ENCODE measurements at regions not wholly inside any gene's neighbourhood (a gene's known extent, or its start where the extent isn't known, plus 50 kb on each side); places are given as distances from the start of the nearest gene placed in this dataset.

DNA sequence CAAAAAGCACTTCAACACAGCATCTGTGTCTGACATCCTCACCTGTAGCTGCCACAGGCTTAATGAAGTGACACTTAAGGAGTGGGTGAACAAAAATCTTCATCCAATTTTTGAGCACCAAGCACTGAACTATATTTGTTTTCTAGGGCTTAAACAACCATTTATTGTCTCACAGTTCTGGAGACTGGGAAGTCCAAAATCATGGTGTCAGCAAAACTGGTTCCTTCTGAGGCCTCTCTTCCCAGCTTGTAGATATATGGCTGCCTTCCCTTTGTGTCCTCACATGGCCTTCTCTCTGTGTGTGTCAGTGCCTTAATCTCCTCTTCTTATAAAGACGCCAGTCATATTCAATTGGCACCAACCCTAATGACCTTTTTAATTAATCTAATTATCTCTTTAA lies 189.2 kb upstream of the CLNK start (continued):
- TF ChIP-seq NR2C2 (CRISPR knock-in tag; IDR thresholded peaks at IDR 0.05) (no peak), FOXP4 (CRISPR knock-in tag; IDR thresholded peaks at IDR 0.05) (no peak), JAZF1 (CRISPR knock-in tag; IDR thresholded peaks at IDR 0.05) (no peak), ERG (CRISPR knock-in tag; IDR thresholded peaks at IDR 0.05) (no peak), SP1 (CRISPR knock-in tag; conservative IDR thresholded peaks at IDR 0.05) (no peak), ZNF425 (CRISPR knock-in tag; conservative IDR thresholded peaks at IDR 0.05) (no peak), SMAD4 (CRISPR knock-in tag; IDR thresholded peaks at IDR 0.05) (no peak), USF1 (CRISPR knock-in tag; IDR thresholded peaks at IDR 0.05) (no peak), USF2 (CRISPR knock-in tag; IDR thresholded peaks at IDR 0.05) (no peak)
- TF ChIP-seq, protein P1, sequence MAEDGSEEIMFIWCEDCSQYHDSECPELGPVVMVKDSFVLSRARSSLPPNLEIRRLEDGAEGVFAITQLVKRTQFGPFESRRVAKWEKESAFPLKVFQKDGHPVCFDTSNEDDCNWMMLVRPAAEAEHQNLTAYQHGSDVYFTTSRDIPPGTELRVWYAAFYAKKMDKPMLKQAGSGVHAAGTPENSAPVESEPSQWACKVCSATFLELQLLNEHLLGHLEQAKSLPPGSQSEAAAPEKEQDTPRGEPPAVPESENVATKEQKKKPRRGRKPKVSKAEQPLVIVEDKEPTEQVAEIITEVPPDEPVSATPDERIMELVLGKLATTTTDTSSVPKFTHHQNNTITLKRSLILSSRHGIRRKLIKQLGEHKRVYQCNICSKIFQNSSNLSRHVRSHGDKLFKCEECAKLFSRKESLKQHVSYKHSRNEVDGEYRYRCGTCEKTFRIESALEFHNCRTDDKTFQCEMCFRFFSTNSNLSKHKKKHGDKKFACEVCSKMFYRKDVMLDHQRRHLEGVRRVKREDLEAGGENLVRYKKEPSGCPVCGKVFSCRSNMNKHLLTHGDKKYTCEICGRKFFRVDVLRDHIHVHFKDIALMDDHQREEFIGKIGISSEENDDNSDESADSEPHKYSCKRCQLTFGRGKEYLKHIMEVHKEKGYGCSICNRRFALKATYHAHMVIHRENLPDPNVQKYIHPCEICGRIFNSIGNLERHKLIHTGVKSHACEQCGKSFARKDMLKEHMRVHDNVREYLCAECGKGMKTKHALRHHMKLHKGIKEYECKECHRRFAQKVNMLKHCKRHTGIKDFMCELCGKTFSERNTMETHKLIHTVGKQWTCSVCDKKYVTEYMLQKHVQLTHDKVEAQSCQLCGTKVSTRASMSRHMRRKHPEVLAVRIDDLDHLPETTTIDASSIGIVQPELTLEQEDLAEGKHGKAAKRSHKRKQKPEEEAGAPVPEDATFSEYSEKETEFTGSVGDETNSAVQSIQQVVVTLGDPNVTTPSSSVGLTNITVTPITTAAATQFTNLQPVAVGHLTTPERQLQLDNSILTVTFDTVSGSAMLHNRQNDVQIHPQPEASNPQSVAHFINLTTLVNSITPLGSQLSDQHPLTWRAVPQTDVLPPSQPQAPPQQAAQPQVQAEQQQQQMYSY (CRISPR knock-in tag; IDR thresholded peaks at IDR 0.05), result no peak

DNA sequence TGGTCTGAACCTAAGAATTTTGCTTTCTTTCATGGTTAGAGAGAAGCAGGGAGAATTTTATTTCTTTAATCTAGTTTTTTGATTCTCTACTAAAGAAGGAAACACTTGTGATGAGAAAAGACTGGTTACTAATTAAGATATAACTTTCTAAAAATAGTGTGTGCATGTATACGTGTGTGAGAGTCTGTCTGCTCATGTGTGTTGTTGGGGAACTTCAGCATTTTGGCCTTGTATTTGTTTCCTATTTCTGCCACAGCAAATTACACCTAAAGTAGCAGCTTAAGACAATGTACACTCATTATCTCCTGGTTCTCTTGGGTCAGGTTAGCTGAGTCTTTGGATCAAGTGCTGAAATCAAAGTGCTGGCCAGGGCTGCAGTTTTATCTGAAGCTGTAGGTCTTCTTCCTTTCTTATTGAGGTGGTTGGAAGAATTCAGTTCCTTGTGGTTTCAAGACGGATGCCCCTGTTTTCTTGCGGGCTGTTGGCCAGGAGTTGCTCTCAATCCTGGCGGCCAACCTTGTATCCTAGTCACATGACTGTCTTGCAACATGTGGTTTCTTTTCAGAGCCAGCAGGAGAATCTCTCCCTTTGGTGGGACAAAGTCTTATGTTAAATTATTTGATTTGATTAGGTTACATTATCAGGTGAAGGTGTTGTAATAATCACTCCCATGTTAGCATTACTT lies 188.4 kb upstream of the CLNK start:
- DNase-seq (ENCODE audit: low spot score), result no peak
- H3K27me3 Mint-ChIP-seq (ENCODE audit: low read depth), result peaks cover 9% of the 10 kb centered on the region
- no peak overlapping the region for H3K27ac Mint-ChIP-seq
- TF ChIP-seq ETV6 (CRISPR knock-in tag; IDR thresholded peaks at IDR 0.05) (no peak), EMX1 (CRISPR knock-in tag; IDR thresholded peaks at IDR 0.05) (no peak), NR2C2 (CRISPR knock-in tag; IDR thresholded peaks at IDR 0.05) (no peak), ZBTB21 (CRISPR knock-in tag; IDR thresholded peaks at IDR 0.05; ENCODE audit: borderline replicate concordance) (no peak), HMGA2 (CRISPR knock-in tag; IDR thresholded peaks at IDR 0.05) (no peak), ELF4 (CRISPR knock-in tag; IDR thresholded peaks at IDR 0.05; ENCODE audit: low read depth) (no peak), SMAD4 (CRISPR knock-in tag; IDR thresholded peaks at IDR 0.05) (no peak)
- TF ChIP-seq, protein P2, sequence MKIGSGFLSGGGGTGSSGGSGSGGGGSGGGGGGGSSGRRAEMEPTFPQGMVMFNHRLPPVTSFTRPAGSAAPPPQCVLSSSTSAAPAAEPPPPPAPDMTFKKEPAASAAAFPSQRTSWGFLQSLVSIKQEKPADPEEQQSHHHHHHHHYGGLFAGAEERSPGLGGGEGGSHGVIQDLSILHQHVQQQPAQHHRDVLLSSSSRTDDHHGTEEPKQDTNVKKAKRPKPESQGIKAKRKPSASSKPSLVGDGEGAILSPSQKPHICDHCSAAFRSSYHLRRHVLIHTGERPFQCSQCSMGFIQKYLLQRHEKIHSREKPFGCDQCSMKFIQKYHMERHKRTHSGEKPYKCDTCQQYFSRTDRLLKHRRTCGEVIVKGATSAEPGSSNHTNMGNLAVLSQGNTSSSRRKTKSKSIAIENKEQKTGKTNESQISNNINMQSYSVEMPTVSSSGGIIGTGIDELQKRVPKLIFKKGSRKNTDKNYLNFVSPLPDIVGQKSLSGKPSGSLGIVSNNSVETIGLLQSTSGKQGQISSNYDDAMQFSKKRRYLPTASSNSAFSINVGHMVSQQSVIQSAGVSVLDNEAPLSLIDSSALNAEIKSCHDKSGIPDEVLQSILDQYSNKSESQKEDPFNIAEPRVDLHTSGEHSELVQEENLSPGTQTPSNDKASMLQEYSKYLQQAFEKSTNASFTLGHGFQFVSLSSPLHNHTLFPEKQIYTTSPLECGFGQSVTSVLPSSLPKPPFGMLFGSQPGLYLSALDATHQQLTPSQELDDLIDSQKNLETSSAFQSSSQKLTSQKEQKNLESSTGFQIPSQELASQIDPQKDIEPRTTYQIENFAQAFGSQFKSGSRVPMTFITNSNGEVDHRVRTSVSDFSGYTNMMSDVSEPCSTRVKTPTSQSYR (CRISPR knock-in tag; IDR thresholded peaks at IDR 0.05), result no peak
- TF ChIP-seq, protein P3, sequence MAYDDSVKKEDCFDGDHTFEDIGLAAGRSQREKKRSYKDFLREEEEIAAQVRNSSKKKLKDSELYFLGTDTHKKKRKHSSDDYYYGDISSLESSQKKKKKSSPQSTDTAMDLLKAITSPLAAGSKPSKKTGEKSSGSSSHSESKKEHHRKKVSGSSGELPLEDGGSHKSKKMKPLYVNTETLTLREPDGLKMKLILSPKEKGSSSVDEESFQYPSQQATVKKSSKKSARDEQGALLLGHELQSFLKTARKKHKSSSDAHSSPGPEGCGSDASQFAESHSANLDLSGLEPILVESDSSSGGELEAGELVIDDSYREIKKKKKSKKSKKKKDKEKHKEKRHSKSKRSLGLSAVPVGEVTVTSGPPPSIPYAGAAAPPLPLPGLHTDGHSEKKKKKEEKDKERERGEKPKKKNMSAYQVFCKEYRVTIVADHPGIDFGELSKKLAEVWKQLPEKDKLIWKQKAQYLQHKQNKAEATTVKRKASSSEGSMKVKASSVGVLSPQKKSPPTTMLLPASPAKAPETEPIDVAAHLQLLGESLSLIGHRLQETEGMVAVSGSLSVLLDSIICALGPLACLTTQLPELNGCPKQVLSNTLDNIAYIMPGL (CRISPR knock-in tag; IDR thresholded peaks at IDR 0.05), result no peak

More for the DNA sequence above, 188.4 kb upstream of the CLNK start:
- peaks cover 87% of the 10 kb centered on the region for H3K9me3 Mint-ChIP-seq
- peaks cover 66% of the 10 kb centered on the region for H3K36me3 Mint-ChIP-seq
- POLR2A ChIA-PET, result no interaction called here
- no peak for ATAC-seq
- H3K4me1 Mint-ChIP-seq, result peaks cover 6% of the 10 kb centered on the region; the same call in 1 of the 2 replicates
- no peak overlapping the region for H3K4me3 Mint-ChIP-seq
- CTCF ChIA-PET, result no interaction called here
